ENCODE measurements at regions not wholly inside any gene's neighbourhood (a gene's known extent, or its start where the extent isn't known, plus 50 kb on each side); places are given as distances from the start of the nearest gene placed in this dataset.
"Not testable (repeated sequence)": the region's sequence is repeated elsewhere in the genome, so short reads cannot be mapped to it uniquely, and the experiment has no call there.

DNA sequence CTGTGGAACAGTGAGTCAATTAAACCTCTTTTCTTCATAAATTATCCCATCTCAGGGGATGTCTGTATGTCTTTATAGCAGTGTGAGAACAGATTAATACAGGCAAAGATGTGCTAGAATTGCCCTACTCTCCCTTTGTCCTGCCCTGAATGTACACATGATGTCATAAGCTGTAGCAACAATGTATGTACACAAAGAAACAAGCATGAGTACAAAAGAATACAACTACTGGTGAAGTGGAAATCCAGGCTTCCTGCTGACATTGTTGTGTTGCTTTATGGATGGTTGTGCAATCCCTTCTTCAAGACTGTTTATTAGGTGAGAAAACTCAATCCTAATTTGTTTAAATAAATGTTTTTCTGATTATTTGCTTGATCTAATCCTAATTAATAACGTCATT lies 446.6 kb downstream of the DSC3 start:
- TF ChIP-seq, protein P1, sequence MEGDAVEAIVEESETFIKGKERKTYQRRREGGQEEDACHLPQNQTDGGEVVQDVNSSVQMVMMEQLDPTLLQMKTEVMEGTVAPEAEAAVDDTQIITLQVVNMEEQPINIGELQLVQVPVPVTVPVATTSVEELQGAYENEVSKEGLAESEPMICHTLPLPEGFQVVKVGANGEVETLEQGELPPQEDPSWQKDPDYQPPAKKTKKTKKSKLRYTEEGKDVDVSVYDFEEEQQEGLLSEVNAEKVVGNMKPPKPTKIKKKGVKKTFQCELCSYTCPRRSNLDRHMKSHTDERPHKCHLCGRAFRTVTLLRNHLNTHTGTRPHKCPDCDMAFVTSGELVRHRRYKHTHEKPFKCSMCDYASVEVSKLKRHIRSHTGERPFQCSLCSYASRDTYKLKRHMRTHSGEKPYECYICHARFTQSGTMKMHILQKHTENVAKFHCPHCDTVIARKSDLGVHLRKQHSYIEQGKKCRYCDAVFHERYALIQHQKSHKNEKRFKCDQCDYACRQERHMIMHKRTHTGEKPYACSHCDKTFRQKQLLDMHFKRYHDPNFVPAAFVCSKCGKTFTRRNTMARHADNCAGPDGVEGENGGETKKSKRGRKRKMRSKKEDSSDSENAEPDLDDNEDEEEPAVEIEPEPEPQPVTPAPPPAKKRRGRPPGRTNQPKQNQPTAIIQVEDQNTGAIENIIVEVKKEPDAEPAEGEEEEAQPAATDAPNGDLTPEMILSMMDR (IDR thresholded peaks at IDR 0.05; ENCODE audit: low read depth, low read length): no peak
- no peak for DNase-seq (ENCODE audit: extremely low read depth, low read depth)

DNA sequence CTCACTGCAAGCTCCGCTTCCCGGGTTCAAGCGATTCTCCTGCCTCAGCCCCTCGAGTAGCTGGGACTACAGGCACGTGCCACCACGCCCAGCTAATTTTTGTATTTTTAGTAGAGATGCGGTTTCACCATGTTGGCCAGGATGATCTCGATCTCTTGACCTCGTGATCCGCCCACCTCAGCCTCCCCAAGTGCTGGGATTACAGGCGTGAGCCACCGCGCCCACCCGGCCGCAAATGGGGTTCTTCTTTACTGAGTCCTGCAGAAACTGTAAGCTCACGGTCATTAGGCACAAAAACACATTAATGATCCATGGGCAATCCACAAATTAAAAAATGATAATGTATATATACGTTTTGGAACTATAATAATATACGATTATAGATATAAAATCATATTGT lies 447.6 kb downstream of the DSC3 start:
- DNase-seq (ENCODE audit: extremely low read depth, low read depth): not testable (repeated sequence)

DNA sequence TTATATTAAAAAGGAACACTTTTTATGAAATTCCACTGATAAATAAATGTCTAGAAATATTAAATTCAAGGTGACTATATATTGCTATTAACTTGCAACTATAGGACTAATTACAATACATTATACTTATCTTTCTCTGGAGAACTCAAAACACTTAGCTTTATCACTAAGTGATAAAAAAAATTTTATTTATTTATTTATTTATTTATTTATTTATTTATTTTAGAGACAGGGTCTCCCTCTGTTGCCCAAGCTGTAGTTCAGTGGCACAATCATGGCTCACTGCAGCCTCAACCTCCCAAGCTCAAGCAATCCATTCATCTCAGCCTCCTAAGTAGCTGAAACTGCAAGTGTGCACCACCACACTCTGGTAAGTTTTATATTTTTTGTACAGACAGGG lies 451.1 kb downstream of the DSC3 start:
- DNase-seq (ENCODE audit: extremely low read depth, low read depth): no peak
- TF ChIP-seq, protein P1 (IDR thresholded peaks at IDR 0.05; ENCODE audit: low read depth, low read length): no peak

DNA sequence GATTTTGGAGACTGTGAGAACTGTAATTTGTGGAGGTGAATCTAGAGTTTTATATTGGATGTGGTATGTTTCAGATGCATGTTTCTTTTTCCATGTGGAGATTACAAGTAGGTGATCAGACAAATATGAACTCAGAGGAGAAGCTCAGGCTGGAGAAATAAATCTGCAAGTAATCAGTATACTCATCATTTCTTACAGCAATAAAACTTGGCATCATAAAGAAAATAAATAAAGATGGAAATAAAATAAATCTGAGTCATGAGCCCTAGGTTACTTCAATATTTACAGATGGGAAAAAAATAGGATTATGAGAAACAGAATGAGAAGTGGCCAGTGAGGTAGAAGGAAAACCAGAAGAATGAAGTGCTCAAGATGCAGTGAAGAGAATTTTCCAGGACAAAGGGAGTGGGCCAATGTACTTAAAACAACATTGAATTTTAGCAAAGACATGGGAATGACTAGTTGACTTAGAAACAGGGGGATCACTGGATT lies 453.8 kb downstream of the DSC3 start:
- TF ChIP-seq, protein P1 (IDR thresholded peaks at IDR 0.05; ENCODE audit: low read depth, low read length): no peak

DNA sequence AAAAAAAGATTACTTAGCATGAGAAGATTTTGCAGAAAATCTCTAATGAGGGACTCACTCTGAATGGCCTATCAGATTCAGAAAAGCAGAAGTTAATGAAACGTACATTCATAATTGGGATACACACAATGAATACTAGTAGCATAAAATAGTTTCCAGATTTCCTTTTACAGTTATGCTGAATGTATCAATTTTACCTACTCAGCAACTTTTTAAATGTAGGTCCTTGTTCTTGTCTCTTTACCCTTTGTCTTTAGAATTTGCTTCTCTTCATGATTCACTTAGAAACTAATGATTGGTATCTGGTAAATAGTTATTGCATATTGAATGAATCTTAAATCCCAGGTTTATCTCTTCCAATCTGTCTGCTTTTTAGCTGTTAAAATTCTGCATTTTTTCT lies 458.8 kb downstream of the DSC3 start:
- TF ChIP-seq, protein P1 (IDR thresholded peaks at IDR 0.05; ENCODE audit: low read depth, low read length): no peak
- no peak for DNase-seq (ENCODE audit: extremely low read depth, low read depth)

More for the DNA sequence above, 453.8 kb downstream of the DSC3 start:
- no peak for DNase-seq (ENCODE audit: extremely low read depth, low read depth)

DNA sequence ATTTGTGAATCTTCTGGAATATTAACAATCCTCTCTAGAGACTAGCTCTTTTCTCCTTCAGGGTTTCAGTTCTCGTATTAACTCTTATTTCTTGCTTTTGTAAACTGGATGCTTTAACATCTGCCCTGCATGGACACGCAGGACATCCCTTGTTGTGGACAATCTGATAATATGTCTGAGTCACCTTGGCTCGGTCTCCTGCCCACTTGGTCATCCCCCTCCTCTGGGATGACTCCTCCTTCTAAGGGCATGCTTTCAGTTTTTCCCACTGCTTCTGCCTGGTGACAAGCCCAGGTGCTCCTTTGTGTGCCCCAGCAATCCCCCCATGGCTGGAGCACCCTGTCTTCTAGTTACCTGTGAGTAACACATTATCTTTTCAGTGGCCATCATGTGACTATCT lies 460.5 kb downstream of the DSC3 start:
- no peak for DNase-seq (ENCODE audit: extremely low read depth, low read depth)
- TF ChIP-seq, protein P1 (IDR thresholded peaks at IDR 0.05; ENCODE audit: low read depth, low read length): no peak

DNA sequence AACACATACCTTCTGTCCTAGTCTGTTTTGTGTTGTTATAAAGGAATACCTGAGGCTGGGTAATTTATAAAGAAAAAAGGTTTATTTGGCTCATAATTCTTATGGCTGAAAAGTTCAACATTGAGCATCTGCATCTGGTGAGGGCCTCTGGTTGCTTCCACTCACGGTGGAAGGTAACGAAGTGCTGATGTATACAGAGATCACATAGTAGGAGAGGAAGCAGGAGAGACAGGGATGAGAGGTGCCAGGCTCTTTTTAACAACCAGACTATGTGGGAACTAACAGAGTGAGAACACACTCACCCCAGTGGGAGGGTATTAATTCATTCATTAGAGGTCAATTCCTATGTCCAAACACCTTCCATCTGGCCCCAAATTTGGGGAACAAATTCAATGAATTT lies 463.8 kb downstream of the DSC3 start:
- TF ChIP-seq, protein P1 (IDR thresholded peaks at IDR 0.05; ENCODE audit: low read depth, low read length): no peak
- DNase-seq (ENCODE audit: extremely low read depth, low read depth): no peak

DNA sequence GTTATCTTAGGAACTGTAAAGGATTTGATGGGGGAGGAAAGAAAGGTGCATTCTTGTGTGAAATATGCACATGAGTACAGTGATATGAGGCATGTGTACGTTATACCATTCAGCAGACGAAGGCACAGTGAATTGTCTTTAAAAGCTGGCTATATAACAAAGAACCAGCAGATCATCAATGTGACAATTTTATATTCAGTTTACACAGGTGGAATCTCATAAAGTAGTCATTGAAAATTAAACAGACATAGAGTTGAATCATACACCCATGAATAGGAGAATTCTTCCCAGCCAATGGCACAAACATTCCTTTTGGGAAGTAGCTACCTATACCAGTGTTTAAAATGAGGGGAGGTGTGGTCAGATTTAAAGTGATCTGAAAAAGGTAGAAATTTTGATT lies 470.3 kb downstream of the DSC3 start:
- no peak for DNase-seq (ENCODE audit: extremely low read depth, low read depth)
- TF ChIP-seq, protein P1 (IDR thresholded peaks at IDR 0.05; ENCODE audit: low read depth, low read length): no peak
